Lung (tissue), 11 donors: ENCODE measurements at regions not wholly inside any gene's neighbourhood (a gene's known extent, or its start where the extent isn't known, plus 50 kb on each side); places are given as distances from the start of the nearest gene placed in this dataset.

Experiments used
- ATAC-seq: fragments of 200-7000 bp; cut with Tn5 transposase; one replicate; pipeline ENCODE4 v1.9.1; 2020; ENCODE audit warnings: moderate number of reproducible peaks; ENCODE audit not compliant: insufficient read depth, low FRiP score
- DNase-seq, 3 donors: peaks; one replicate each; pipeline ENCODE4 v3.0.0-alpha.2; 2013 to 2017
- H3K27ac ChIP-seq, 2 donors: one replicate each; pipeline ENCODE4 v1.5.1; 2013; ENCODE audit warnings: mild to moderate bottlenecking in 2 of 2, moderate library complexity in 2 of 2, control low read depth in 1 of 2, inconsistent platforms in 1 of 2, low read depth in 1 of 2, low read length in 1 of 2
- H3K27me3 ChIP-seq, 3 donors: one replicate each; pipeline ENCODE4 v1.5.1; 2013; ENCODE audit warnings: low read length in 2 of 3; ENCODE audit not compliant: control insufficient read depth in 3 of 3, insufficient read depth in 3 of 3
- H3K36me3 ChIP-seq, 4 donors: one replicate each; pipeline ENCODE4 v1.5.1; 2013; ENCODE audit warnings: low read length in 4 of 4, mild to moderate bottlenecking in 1 of 4, moderate library complexity in 1 of 4; ENCODE audit not compliant: control insufficient read depth in 4 of 4, insufficient read depth in 4 of 4
- H3K4me1 ChIP-seq, 5 donors: one replicate each; pipeline ENCODE4 v1.5.1; 2013; ENCODE audit warnings: low read length in 5 of 5, mild to moderate bottlenecking in 2 of 5, moderate library complexity in 1 of 5; ENCODE audit not compliant: control insufficient read depth in 5 of 5, insufficient read depth in 5 of 5
- H3K4me3 ChIP-seq: one replicate; pipeline ENCODE4 v1.5.1; 2013; ENCODE audit warnings: mild to moderate bottlenecking, control low read depth, moderate library complexity
- H3K9ac ChIP-seq, 2 donors: one replicate each; pipeline ENCODE4 v1.5.1; 2013; ENCODE audit warnings: low read length in 2 of 2, control low read depth in 1 of 2; ENCODE audit not compliant: insufficient read depth in 1 of 2
- H3K9me3 ChIP-seq, 4 donors: one replicate each; pipeline ENCODE4 v1.5.1; 2013; ENCODE audit warnings: low read length in 3 of 4, mild to moderate bottlenecking in 1 of 4, moderate library complexity in 1 of 4; ENCODE audit not compliant: control insufficient read depth in 4 of 4, insufficient read depth in 3 of 4
- WGBS, 2 donors: extraction: QIAGEN DNeasy Blood & Tissue Kit; methylation state at CpG; one replicate each; pipeline ENCODE4 v1.1.7; 2013; 5-methylcytosine and 5-hydroxymethylcytosine counted together
- TF ChIP-seq, protein P1 (sequence below): IDR thresholded peaks from 2 replicates; pipeline ENCODE4 v1.5.1; 2012; ENCODE audit warnings: mild to moderate bottlenecking; ENCODE audit errors: control extremely low read depth, extremely low read depth
- donor health status: control.
- donor health status: control.
- donor health status: Bipolar disorder and iron deficiency.
- donor health status: healthy.
- donor health status: DM: yes; HTN: yes; CAD: no.

DNA sequence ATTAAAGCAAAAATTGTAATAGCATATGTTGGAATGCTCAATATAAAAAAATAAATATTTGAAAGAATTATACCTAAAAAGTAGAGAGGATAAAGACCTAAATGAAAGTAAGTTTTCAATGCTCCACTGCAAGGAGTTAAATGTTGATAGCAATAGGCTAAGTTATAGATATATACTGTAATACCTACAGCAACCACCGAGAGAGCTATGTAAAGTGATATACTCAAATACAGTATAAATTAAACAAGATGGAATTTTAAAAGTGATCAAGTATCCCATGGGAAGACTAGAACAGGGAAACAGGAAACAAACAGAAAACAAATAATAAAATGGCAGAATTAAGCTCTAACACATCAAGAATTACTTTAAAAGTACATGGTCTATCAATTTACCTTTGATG, 73.9 kb downstream of the CASP3 start:
- Histone ChIP-seq H3K9ac (no peak overlapping the region), H3K27me3 (no peaks in the 10 kb centered on the region), H3K9me3 (no peaks in the 10 kb centered on the region), H3K4me3 (no peak overlapping the region), H3K4me1 (no peaks in the 10 kb centered on the region), H3K27ac (no peak overlapping the region), H3K36me3 (no peaks in the 10 kb centered on the region)
- no peak for DNase-seq
- ATAC-seq: no peak
- WGBS, 2 donors: 50 to 57% methylated on average over 1 of the region's 1 CpG
- TF ChIP-seq, protein P1, sequence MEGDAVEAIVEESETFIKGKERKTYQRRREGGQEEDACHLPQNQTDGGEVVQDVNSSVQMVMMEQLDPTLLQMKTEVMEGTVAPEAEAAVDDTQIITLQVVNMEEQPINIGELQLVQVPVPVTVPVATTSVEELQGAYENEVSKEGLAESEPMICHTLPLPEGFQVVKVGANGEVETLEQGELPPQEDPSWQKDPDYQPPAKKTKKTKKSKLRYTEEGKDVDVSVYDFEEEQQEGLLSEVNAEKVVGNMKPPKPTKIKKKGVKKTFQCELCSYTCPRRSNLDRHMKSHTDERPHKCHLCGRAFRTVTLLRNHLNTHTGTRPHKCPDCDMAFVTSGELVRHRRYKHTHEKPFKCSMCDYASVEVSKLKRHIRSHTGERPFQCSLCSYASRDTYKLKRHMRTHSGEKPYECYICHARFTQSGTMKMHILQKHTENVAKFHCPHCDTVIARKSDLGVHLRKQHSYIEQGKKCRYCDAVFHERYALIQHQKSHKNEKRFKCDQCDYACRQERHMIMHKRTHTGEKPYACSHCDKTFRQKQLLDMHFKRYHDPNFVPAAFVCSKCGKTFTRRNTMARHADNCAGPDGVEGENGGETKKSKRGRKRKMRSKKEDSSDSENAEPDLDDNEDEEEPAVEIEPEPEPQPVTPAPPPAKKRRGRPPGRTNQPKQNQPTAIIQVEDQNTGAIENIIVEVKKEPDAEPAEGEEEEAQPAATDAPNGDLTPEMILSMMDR: no peak

DNA sequence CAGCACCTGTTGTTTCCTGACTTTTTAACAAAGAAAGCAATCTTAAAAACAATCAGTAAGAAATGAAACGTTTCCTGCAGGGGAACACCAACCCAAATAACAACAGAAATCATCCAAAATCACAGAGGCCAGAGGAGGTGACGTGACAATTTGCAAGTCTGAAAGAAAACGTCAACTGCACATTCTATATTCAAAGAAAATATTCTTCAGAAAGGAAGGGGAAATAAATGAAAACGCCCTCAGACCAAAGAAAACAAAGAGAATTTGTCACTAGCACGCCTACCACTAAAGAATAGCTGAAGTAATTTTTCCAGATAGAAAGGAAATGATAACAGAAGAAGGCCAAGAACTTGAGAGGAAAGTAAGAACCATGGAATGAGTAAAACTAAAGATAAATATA, 74.4 kb downstream of the CASP3 start:
- Histone ChIP-seq H3K9ac (no peak overlapping the region), H3K27ac (no peak overlapping the region), H3K9me3 (no peaks in the 10 kb centered on the region), H3K4me1 (no peaks in the 10 kb centered on the region), H3K27me3 (no peaks in the 10 kb centered on the region), H3K36me3 (no peaks in the 10 kb centered on the region), H3K4me3 (no peak overlapping the region)
- WGBS, 2 donors: 51 to 63% methylated on average over 5 of the region's 5 CpGs
- ATAC-seq (no peak), DNase-seq (no peak)
- TF ChIP-seq, protein P1: no peak

DNA sequence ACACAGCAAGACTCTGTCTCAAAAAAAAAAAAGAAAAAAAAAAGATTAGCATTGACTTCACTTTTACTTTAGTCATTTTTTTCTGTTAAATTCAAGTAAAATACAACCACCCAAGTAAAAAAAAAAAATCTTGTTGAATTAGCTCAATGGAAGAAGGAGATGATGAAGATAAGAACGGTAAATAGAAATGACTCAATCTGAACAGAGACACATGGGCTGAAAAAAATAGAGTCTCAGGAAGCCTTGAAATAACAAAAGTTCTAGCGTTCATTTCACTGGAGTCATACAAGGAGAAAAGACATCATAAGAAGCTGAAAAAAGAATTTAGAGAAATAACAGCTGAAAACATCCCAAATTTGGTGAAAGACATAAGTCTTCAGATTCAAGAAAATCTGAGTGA, 75.5 kb downstream of the CASP3 start:
- TF ChIP-seq, protein P1: no peak
- DNase-seq: no peak
- WGBS, 2 donors: 63 to 84% methylated on average over 2 of the region's 2 CpGs
- Histone ChIP-seq H3K9me3 (no peaks in the 10 kb centered on the region), H3K27me3 (no peaks in the 10 kb centered on the region), H3K4me3 (no peak overlapping the region), H3K36me3 (no peaks in the 10 kb centered on the region), H3K4me1 (no peaks in the 10 kb centered on the region), H3K27ac (no peak overlapping the region), H3K9ac (no peak overlapping the region)
- ATAC-seq: no peak

DNA sequence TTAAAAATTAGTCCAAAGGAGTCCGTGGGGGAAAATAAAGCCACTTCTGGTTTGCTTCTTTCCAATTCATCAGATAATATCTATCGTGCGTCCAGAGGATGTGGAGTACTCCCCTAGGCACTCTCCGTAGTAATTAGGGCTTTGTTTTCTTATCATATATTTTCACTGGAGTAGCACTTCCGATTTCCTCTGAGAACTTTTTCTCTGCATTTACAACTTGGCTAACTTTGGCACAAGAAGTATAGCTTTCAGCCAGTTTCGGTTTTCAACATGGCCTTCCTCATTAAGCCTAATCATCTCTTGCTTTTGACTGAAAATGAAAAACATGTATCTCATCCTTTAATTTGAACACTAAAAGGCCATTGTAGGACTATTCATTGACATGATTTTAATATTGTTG, 80.5 kb downstream of the CASP3 start:
- WGBS, 2 donors: 53 to 73% methylated on average over 6 of the region's 6 CpGs
- Histone ChIP-seq H3K9me3 (no peaks in the 10 kb centered on the region), H3K9ac (no peak overlapping the region), H3K27me3 (no peaks in the 10 kb centered on the region), H3K27ac (peak overlapping the region in 1 of 2 donors; percentile 16), H3K4me3 (no peak overlapping the region), H3K36me3 (no peaks in the 10 kb centered on the region), H3K4me1 (no peaks in the 10 kb centered on the region)
- TF ChIP-seq, protein P1: no peak
- ATAC-seq: no peak
- no peak for DNase-seq
